CD4-positive, CD25-positive, alpha-beta regulatory T cell (primary cell): ENCODE measurements at regions not wholly inside any gene's neighbourhood (a gene's known extent, or its start where the extent isn't known, plus 50 kb on each side); places are given as distances from the start of the nearest gene placed in this dataset.
"Not testable (repeated sequence)": the region's sequence is repeated elsewhere in the genome, so short reads cannot be mapped to it uniquely, and the experiment has no call there.

Experiments used
- ATAC-seq, 2 donors: fragments of 150-1000 bp; cut with Tn5 transposase; one replicate each; pipeline ENCODE4 v1.10.0; 2021; ENCODE audit warnings: low read depth in 2 of 2, moderate number of reproducible peaks in 2 of 2, moderate library complexity in 1 of 2
- DNase-seq, 3 donors: peaks; one replicate each; pipeline versions ENCODE4 v3.0.0 to v3.0.0-alpha.2; 2012 to 2022; ENCODE audit warnings: mixed read lengths in 1 of 3
- H3K27ac ChIP-seq: one replicate; pipeline ENCODE4 v1.7.0; 2013; ENCODE audit warnings: mild to moderate bottlenecking, low read length; ENCODE audit not compliant: insufficient read depth, poor library complexity, severe bottlenecking
- H3K27me3 ChIP-seq: one replicate; pipeline ENCODE4 v1.7.0; 2013; ENCODE audit warnings: low read length; ENCODE audit not compliant: control insufficient read depth, insufficient read depth
- H3K36me3 ChIP-seq: one replicate; pipeline ENCODE4 v1.7.0; 2013; ENCODE audit warnings: mild to moderate bottlenecking, low read length, moderate library complexity; ENCODE audit not compliant: control insufficient read depth, insufficient read depth
- H3K4me1 ChIP-seq: 2 replicates; pipeline ENCODE4 v1.7.0; 2013; ENCODE audit warnings: mild to moderate bottlenecking, low read length; ENCODE audit not compliant: insufficient read depth, control insufficient read depth, poor library complexity, severe bottlenecking
- H3K4me3 ChIP-seq: one replicate; pipeline ENCODE4 v1.7.0; 2013; ENCODE audit warnings: low read depth, mild to moderate bottlenecking, low read length, moderate library complexity
- H3K9me3 ChIP-seq, 2 experiments: 1 replicate in 1 of 2; 2 replicates in 1 of 2; pipeline ENCODE4 v1.7.0; 2013; ENCODE audit warnings: low read length in 2 of 2, mild to moderate bottlenecking in 1 of 2, moderate library complexity in 1 of 2; ENCODE audit not compliant: control insufficient read depth in 2 of 2
- H3K27ac Mint-ChIP-seq, 3 donors: one replicate each; pipeline ENCODE4 v1.8.0; 2020 to 2022; ENCODE audit warnings: mild to moderate bottlenecking in 3 of 3, mixed read lengths in 3 of 3, moderate library complexity in 2 of 3
- H3K27me3 Mint-ChIP-seq: one replicate; pipeline ENCODE4 v1.8.0; 2022; ENCODE audit warnings: mild to moderate bottlenecking, mixed read lengths
- H3K36me3 Mint-ChIP-seq: one replicate; pipeline ENCODE4 v1.8.0; 2020; ENCODE audit warnings: mixed read lengths
- H3K4me1 Mint-ChIP-seq, 4 donors: one replicate each; pipeline ENCODE4 v1.8.0; 2020 to 2022; ENCODE audit warnings: mixed read lengths in 4 of 4, mild to moderate bottlenecking in 1 of 4
- H3K4me3 Mint-ChIP-seq, 4 donors: one replicate each; pipeline ENCODE4 v1.8.0; 2020 to 2022; ENCODE audit warnings: mild to moderate bottlenecking in 4 of 4, mixed read lengths in 4 of 4, moderate library complexity in 3 of 4
- H3K9me3 Mint-ChIP-seq, 7 donors: one replicate each; pipeline ENCODE4 v1.8.0; 2020 to 2022; ENCODE audit warnings: mixed read lengths in 7 of 7, mild to moderate bottlenecking in 3 of 7, moderate library complexity in 2 of 7

DNA sequence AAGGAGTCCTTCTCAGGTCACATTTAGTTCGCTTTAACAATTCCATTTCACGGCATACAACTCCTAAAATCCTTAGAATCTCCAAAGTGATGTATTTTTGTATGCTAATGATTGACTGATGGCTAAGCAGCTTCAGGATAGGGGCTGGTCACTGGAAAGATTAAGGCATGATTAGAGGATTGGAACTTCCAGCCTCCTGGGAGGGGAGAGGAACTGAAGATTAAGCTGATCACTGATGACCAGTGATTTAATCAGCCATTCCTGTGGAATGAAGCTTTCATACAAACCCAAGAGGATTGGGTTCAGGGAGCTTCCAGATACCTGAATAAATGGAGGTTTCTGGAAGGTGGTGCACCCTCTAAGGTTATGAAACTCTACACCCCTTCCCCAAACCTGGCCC is 123.9 kb upstream of the CDK13 start:
- Histone ChIP-seq H3K9me3 (no peaks in the 10 kb centered on the region), H3K27ac (no peak overlapping the region), H3K4me3 (no peak overlapping the region), H3K27me3 (peaks cover 16% of the 10 kb centered on the region), H3K4me1 (no peaks in the 10 kb centered on the region), H3K36me3 (no peaks in the 10 kb centered on the region)
- DNase-seq (no peak), ATAC-seq (no peak)
- Mint-ChIP-seq H3K4me3 (no peak overlapping the region), H3K4me1 (peaks cover 0 to 5% (median 0%) of the 10 kb centered on the region in 4 donors), H3K36me3 (no peaks in the 10 kb centered on the region), H3K27me3 (peaks cover 67% of the 10 kb centered on the region), H3K9me3 (peaks cover 0 to 2% (median 0%) of the 10 kb centered on the region in 7 donors), H3K27ac (no peak overlapping the region)

DNA sequence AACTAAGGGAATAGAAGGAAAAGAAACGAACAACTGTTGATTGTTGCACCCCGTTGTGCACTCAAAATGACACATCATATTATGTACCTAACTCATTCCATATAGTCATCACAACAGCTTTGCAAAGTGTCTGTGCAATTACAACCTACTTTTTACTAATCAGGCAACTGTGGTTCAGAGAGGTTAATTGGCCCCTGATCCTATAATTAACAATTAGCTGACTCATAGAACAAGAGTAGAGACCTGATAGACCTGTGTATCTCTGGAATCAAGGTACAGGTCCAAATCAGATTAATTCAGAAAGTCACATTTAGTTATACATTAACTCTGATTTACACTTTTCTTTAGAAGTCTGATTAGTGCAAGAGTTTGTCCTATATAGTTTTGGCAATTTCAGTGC is 122.5 kb upstream of the CDK13 start:
- Mint-ChIP-seq H3K36me3 (no peaks in the 10 kb centered on the region), H3K4me3 (no peak overlapping the region), H3K27me3 (peaks cover 74% of the 10 kb centered on the region), H3K4me1 (peaks cover 0 to 5% (median 0%) of the 10 kb centered on the region in 4 donors), H3K27ac (no peak overlapping the region), H3K9me3 (peaks cover 0 to 2% (median 0%) of the 10 kb centered on the region in 7 donors)
- H3K27me3 ChIP-seq = peaks cover 26% of the 10 kb centered on the region
- no peaks in the 10 kb centered on the region for H3K36me3 ChIP-seq
- no peaks in the 10 kb centered on the region for H3K9me3 ChIP-seq
- H3K4me1 ChIP-seq = no peaks in the 10 kb centered on the region
- H3K27ac ChIP-seq = no peak overlapping the region
- no peak overlapping the region for H3K4me3 ChIP-seq
- DNase-seq = no peak
- no peak for ATAC-seq

DNA sequence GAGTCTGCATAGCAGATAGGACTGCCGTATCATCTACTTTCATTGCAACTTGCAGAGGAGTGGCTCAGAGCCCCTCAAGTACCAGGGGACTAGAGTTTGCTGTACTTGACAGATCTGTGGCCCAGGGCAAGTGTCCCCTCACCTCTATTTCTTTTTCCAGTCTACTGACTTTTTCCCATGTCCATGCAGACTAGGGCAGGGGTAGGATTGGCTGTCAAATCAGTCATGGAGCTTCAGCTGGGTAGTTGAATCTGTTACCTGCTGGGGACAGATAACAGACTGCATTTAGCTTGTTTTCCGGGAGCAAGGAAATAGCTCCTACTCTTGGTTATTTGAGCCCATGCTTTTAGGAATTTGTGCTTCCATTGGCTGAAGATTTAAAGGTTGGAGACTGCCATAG is 121.0 kb upstream of the CDK13 start:
- no peak overlapping the region for H3K4me3 Mint-ChIP-seq
- H3K36me3 Mint-ChIP-seq = no peaks in the 10 kb centered on the region
- H3K27ac Mint-ChIP-seq = no peak overlapping the region
- no peak overlapping the region for H3K27ac ChIP-seq
- H3K27me3 ChIP-seq = peaks cover 22% of the 10 kb centered on the region
- H3K9me3 Mint-ChIP-seq = peaks cover 0 to 2% (median 0%) of the 10 kb centered on the region in 7 donors
- DNase-seq = no peak
- peaks cover 5% of the 10 kb centered on the region for H3K4me1 ChIP-seq
- peaks cover 0 to 5% (median under 1%) of the 10 kb centered on the region in 4 donors for H3K4me1 Mint-ChIP-seq
- ATAC-seq = no peak
- H3K36me3 ChIP-seq = no peaks in the 10 kb centered on the region
- no peaks in the 10 kb centered on the region for H3K9me3 ChIP-seq
- H3K27me3 Mint-ChIP-seq = peaks cover 74% of the 10 kb centered on the region
- H3K4me3 ChIP-seq = no peak overlapping the region

DNA sequence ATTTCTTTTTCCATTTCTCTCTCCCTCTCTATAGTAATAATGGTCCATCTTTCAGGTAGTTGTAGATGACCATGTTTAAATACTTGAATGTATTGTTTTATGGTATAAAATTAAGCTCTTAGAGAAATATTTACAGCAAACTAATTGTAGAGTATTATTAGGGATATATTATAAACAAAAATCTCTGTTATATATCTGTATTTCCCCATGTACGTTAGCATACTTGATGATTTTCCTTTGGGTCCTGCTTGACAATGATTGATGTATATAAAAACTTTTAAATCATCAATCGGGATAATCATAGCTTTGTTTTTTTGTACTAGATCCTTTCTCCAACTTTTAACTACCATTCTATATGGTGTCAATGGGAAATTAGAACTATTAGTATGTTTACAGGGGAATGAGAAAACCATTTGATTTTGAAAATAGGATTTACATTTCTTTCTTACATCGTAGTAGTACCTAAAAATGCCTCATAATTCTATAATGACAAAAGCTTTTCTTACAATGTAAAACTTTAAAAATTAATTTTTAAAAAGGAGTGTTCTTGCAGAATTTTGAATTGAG is 117.5 kb upstream of the CDK13 start:
- H3K9me3 ChIP-seq = no peaks in the 10 kb centered on the region
- no peak overlapping the region for H3K4me3 ChIP-seq
- H3K4me1 ChIP-seq = peaks cover 5% of the 10 kb centered on the region
- no peak for DNase-seq
- Mint-ChIP-seq H3K27ac (no peak overlapping the region), H3K4me3 (no peak overlapping the region), H3K9me3 (peaks cover 0 to 5% (median 0%) of the 10 kb centered on the region in 7 donors), H3K36me3 (no peaks in the 10 kb centered on the region), H3K27me3 (peaks cover 76% of the 10 kb centered on the region), H3K4me1 (peaks cover 0 to 2% (median 0%) of the 10 kb centered on the region in 4 donors)
- no peaks in the 10 kb centered on the region for H3K36me3 ChIP-seq
- no peak for ATAC-seq
- H3K27ac ChIP-seq = no peak overlapping the region
- peaks cover 32% of the 10 kb centered on the region for H3K27me3 ChIP-seq

DNA sequence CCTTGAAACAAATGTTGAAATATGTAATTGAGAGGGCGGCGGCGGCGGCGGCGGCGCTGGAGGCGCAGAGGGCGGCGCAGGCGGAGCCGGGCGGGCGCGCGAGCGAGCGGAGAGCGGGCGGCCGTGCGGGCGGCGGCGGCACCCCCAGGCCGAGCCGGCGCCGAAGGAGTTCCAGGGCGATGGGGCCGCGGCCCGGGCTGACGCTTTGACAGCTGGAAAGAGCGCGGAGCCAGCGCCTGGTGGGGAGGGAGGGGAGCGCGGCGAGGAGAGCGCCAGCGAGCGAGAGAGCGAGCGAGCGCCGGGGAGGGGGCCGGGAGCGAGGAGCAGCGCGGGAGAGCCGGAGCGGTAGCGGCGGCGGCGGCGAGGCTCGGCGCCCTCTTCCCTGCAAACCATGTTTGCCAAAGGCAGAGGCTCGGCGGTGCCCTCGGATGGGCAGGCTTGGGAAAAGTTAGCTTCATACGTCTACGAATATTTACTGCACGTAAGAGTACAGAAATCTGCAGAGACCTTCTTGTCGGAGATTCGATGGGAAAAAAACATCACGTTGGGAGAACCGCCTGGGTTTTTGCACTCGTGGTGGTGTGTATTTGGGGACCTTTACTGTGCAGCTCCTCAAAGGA is 116.8 kb upstream of the CDK13 start:
- DNase-seq (peak in 2 of 3 donors; percentile 10 to 11), ATAC-seq (peak; percentile 55 to 57)
- not testable (repeated sequence) for H3K9me3 Mint-ChIP-seq, H3K4me1 ChIP-seq, H3K27ac Mint-ChIP-seq, H3K4me1 Mint-ChIP-seq, H3K36me3 Mint-ChIP-seq, H3K27ac ChIP-seq, H3K9me3 ChIP-seq, H3K36me3 ChIP-seq
- H3K4me3 Mint-ChIP-seq = peak overlapping the region in 3 of 4 donors; percentile 25 to 59 (median 48)
- Histone ChIP-seq H3K4me3 (peak overlapping the region; percentile 11), H3K27me3 (peaks cover 32% of the 10 kb centered on the region)
- H3K27me3 Mint-ChIP-seq = peaks cover 73% of the 10 kb centered on the region

DNA sequence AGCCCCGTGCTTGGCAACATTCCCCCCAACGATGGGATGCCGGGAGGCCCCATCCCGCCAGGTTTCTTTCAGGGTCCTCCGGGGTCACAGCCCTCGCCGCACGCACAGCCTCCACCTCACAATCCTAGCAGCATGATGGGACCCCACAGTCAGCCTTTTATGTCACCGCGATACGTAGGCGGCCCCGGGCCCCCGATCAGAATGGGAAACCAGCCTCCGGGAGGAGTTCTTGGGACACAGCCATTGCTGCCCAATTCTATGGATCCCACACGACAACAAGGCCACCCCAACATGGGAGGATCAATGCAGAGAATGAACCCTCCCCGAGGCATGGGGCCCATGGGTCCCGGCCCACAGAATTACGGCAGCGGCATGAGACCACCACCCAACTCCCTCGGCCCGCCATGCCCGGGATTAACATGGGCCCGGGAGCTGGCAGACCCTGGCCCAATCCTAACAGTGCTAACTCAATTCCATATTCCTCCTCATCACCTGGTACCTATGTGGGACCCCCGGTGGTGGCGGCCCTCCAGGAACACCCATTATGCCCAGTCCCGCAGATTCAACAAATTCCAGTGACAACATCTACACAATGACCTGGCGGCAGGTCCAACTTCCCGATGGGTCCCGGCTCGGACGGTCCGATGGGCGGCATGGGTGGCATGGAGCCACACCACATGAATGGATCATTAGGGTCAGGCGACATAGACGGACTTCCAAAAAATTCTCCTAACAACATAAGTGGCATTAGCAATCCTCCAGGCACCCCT is 116.0 kb upstream of the CDK13 start:
- peak overlapping the region in 3 of 4 donors; percentile 25 to 59 (median 56) for H3K4me3 Mint-ChIP-seq
- not testable (repeated sequence) for H3K4me3 ChIP-seq, DNase-seq, ATAC-seq, H3K27ac ChIP-seq, H3K36me3 Mint-ChIP-seq, H3K9me3 ChIP-seq, H3K36me3 ChIP-seq, H3K4me1 ChIP-seq, H3K9me3 Mint-ChIP-seq, H3K4me1 Mint-ChIP-seq, H3K27ac Mint-ChIP-seq
- H3K27me3 ChIP-seq = peaks cover 34% of the 10 kb centered on the region
- peaks cover 66% of the 10 kb centered on the region for H3K27me3 Mint-ChIP-seq

DNA sequence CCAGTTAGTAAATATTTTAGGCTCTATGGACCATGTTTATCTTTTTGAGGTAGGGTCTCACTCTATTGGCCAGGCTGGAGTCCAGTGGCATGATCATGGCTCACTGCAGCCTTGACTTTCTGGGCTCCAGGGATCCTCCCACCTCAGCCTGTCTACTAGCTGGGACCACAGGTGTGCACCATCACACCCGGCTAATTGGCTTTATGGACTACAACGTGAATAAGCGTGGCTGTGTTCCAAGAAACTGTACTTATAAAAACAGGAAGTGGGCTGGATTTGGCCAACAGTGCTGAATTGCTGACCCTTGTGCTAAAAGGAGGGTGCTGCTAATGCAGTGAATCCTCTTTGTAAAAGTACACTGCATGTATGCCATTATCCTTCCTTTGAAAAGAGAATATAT is 111.7 kb upstream of the CDK13 start:
- H3K4me3 Mint-ChIP-seq = no peak overlapping the region
- peaks cover 23% of the 10 kb centered on the region for H3K27me3 ChIP-seq
- peaks cover 4% of the 10 kb centered on the region for H3K4me1 ChIP-seq
- no peak for DNase-seq
- H3K4me1 Mint-ChIP-seq = peaks cover 0 to 2% (median under 1%) of the 10 kb centered on the region in 4 donors
- no peak overlapping the region for H3K27ac Mint-ChIP-seq
- no peaks in the 10 kb centered on the region for H3K36me3 Mint-ChIP-seq
- H3K27ac ChIP-seq = no peak overlapping the region
- peaks cover 0 to 8% (median 0%) of the 10 kb centered on the region in 7 donors for H3K9me3 Mint-ChIP-seq
- H3K36me3 ChIP-seq = no peaks in the 10 kb centered on the region
- no peak for ATAC-seq
- no peak overlapping the region for H3K4me3 ChIP-seq
- no peaks in the 10 kb centered on the region for H3K9me3 ChIP-seq
- H3K27me3 Mint-ChIP-seq = peaks cover 68% of the 10 kb centered on the region
